GM12878 (cell line): ENCODE measurements at regions not wholly inside any gene's neighbourhood (a gene's known extent, or its start where the extent isn't known, plus 50 kb on each side); places are given as distances from the start of the nearest gene placed in this dataset.
"Not testable (repeated sequence)": the region's sequence is repeated elsewhere in the genome, so short reads cannot be mapped to it uniquely, and the experiment has no call there.

Experiments used
- CTCF ChIP-seq, 3 experiments: IDR thresholded peaks in 2 of 3; conservative IDR thresholded peaks in 1 of 3; 2 replicates each; pipeline ENCODE4 v1.5.1; 2011; ENCODE audit warnings: low read depth in 3 of 3, low read length in 3 of 3, mild to moderate bottlenecking in 3 of 3, control low read depth in 2 of 3, moderate library complexity in 2 of 3, inconsistent platforms in 1 of 3, mixed read lengths in 1 of 3; ENCODE audit not compliant: control insufficient read depth in 2 of 3, insufficient read depth in 1 of 3; ENCODE audit errors: extremely low read depth in 1 of 3
- EP300 ChIP-seq, 2 experiments: fragments of 150-350 bp in 1 of 2; IDR thresholded peaks; 2 replicates each; pipeline ENCODE4 v1.6.1; 2011 to 2012; ENCODE audit warnings: low read depth in 2 of 2, low read length in 2 of 2, borderline replicate concordance in 1 of 2, improper control_type of control experiment in 1 of 2, inconsistent platforms in 1 of 2; ENCODE audit not compliant: control insufficient read depth in 1 of 2
- FOXK2 ChIP-seq: fragments of 450-650 bp; IDR thresholded peaks from 2 replicates; pipeline ENCODE4 v1.6.1; 2017; ENCODE audit warnings: mild to moderate bottlenecking, moderate library complexity
- NFIC ChIP-seq: IDR thresholded peaks from 2 replicates; pipeline ENCODE4 v1.6.1; 2012; ENCODE audit warnings: low read depth, mild to moderate bottlenecking, inconsistent platforms, low read length, moderate library complexity
- NFYB ChIP-seq: IDR thresholded peaks from 2 replicates; pipeline ENCODE4 v1.6.1; 2011; ENCODE audit warnings: low read depth, mild to moderate bottlenecking, low read length, improper control_type of control experiment, moderate library complexity; ENCODE audit not compliant: insufficient read depth
- POLR2AphosphoS5 ChIP-seq: IDR thresholded peaks from 2 replicates; pipeline ENCODE4 v1.6.1; 2011; ENCODE audit warnings: mild to moderate bottlenecking, low read length, inconsistent platforms
- POU2F2 ChIP-seq: IDR thresholded peaks from 3 replicates; pipeline ENCODE4 v1.6.1; 2011; ENCODE audit warnings: low read depth, mild to moderate bottlenecking, low read length, borderline replicate concordance
- REST ChIP-seq: IDR thresholded peaks from 2 replicates; pipeline ENCODE4 v1.6.1; 2012; ENCODE audit warnings: mild to moderate bottlenecking, low read depth, low read length
- ZBTB33 ChIP-seq: fragments of 450-650 bp; IDR thresholded peaks from 2 replicates; pipeline ENCODE4 v1.6.1; 2017; ENCODE audit warnings: mild to moderate bottlenecking

- not testable (repeated sequence) for TF ChIP-seq CTCF (IDR thresholded peaks at IDR 0.05 in 2 of 3, conservative IDR thresholded peaks at IDR 0.05 in 1 of 3; ENCODE audit: control insufficient read depth in 2 of 3, extremely low read depth in 1 of 3, insufficient read depth in 1 of 3, low read depth in 3 of 3, low read length in 3 of 3); EP300 (IDR thresholded peaks at IDR 0.05; ENCODE audit: borderline replicate concordance in 1 of 2, control insufficient read depth in 1 of 2, low read depth in 2 of 2, low read length in 2 of 2); POU2F2; FOXK2; NFYB; ZBTB33; NFIC; REST; POLR2AphosphoS5
Measured at GRCh38 chr11:69206613-69206965, 50.9 kb downstream of the SMIM38 start.
